Immature natural killer cell (primary cell): ENCODE measurements at regions not wholly inside any gene's neighbourhood (a gene's known extent, or its start where the extent isn't known, plus 50 kb on each side); places are given as distances from the start of the nearest gene placed in this dataset.

Experiments used
- DNase-seq, 3 donors: peaks; one replicate each; pipeline ENCODE4 v3.0.0; 2022; ENCODE audit warnings: mixed read lengths in 1 of 3
- H3K27ac Mint-ChIP-seq, 6 donors: one replicate each; pipeline ENCODE4 v1.8.0; 2020; ENCODE audit warnings: mixed read lengths in 6 of 6, mild to moderate bottlenecking in 5 of 6, inconsistent platforms in 4 of 6, moderate library complexity in 3 of 6
- H3K27me3 Mint-ChIP-seq, 3 donors: one replicate each; pipeline ENCODE4 v1.8.0; 2020 to 2021; ENCODE audit warnings: low read depth in 3 of 3, mild to moderate bottlenecking in 3 of 3, mixed read lengths in 3 of 3, moderate library complexity in 3 of 3, inconsistent platforms in 1 of 3
- H3K36me3 Mint-ChIP-seq, 3 donors: one replicate each; pipeline ENCODE4 v1.8.0; 2020; ENCODE audit warnings: mixed read lengths in 3 of 3, inconsistent platforms in 2 of 3, mild to moderate bottlenecking in 2 of 3
- H3K4me1 Mint-ChIP-seq, 2 donors: one replicate each; pipeline ENCODE4 v1.8.0; 2020; ENCODE audit warnings: inconsistent platforms in 2 of 2, mild to moderate bottlenecking in 2 of 2, mixed read lengths in 2 of 2, moderate library complexity in 1 of 2
- H3K4me3 Mint-ChIP-seq, 5 donors: one replicate each; pipeline ENCODE4 v1.8.0; 2020; ENCODE audit warnings: mild to moderate bottlenecking in 5 of 5, mixed read lengths in 5 of 5, inconsistent platforms in 3 of 5, moderate library complexity in 3 of 5
- H3K9me3 Mint-ChIP-seq, 6 donors: one replicate each; pipeline ENCODE4 v1.8.0; 2020; ENCODE audit warnings: mild to moderate bottlenecking in 6 of 6, mixed read lengths in 6 of 6, inconsistent platforms in 4 of 6, moderate library complexity in 3 of 6

DNA sequence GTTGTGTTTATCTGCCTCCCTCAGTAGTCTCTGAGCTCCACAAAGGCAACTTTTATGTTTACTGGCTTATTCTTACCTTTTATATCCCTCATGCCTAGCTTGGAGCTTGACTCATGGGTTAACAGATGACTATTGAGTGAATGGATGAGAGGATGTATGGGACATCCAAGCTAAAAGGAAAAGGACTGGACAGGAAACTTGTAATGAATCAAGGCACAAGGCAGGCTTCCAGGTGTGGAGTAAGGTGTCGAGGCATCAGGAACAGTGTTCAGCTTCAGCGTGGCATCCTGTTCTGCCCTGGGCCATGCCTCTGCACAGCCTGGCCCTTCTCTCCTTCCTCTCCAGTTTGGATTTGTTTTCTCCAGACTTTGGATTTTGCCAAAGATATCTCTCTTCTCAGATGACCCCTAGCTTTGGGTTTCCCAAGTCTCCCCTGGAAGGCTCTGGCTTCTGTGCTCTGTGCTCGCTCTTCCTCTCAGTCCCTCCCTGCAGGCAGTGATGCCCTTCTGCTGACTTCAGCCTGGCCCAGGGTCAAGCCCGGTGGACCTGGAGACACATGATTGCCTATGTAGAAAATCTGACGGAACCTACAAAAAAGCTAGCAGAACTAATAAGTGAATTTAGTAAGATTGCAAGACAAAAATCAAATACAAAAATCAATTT is 367.3 kb downstream of the CXCL12 start:
- Mint-ChIP-seq H3K27ac (no peak overlapping the region), H3K4me3 (no peak overlapping the region), H3K27me3 (peaks cover 3 to 10% (median 4%) of the 10 kb centered on the region in 3 donors), H3K36me3 (no peaks in the 10 kb centered on the region), H3K9me3 (no peaks in the 10 kb centered on the region), H3K4me1 (no peaks in the 10 kb centered on the region)
- no peak for DNase-seq

DNA sequence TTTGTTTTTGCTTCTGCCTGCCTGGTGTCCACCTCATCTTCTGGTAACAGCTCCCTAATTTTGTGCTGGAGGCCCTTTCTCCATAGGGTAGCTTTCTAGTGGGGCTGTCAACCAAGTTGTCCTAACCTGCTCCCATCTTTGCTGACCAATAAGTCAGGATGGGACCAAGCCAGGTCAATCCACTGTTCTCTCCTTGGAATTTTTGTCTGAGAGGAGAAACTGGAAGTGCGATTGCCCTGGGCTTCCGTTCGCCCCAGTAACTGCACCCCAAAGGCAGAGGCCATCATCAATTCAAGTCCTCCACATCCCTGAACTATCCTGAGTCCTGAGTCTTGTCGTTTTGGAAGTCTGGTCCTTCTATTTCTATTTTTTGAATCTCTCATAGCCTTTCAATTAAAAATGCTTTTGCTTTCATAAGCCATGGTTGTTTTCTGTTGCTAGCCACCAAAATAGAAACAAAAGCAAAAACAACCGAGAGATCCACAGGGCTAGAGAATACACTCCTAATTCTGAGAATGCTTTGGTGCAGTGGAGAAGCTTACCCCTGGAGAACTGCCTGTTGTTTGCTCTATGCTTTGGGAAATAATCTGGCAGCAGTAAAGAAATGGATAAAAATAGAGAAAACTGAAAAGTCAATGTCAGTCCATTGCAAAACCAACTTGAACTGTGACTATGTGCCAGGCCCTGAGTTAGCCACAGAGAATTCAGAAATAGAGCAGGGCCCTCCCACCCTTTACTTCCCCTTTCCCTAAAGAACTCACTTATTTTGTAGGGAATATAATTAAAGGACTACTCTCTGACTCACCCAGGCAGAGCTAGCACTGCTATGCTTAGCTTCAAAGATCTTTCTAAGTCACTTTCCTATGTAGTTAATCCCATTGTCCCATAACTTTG is 368.1 kb downstream of the CXCL12 start:
- Mint-ChIP-seq H3K4me1 (no peaks in the 10 kb centered on the region), H3K9me3 (no peaks in the 10 kb centered on the region), H3K27me3 (peaks cover 2 to 9% (median 3%) of the 10 kb centered on the region in 3 donors), H3K27ac (no peak overlapping the region), H3K36me3 (no peaks in the 10 kb centered on the region), H3K4me3 (no peak overlapping the region)
- DNase-seq, result no peak

DNA sequence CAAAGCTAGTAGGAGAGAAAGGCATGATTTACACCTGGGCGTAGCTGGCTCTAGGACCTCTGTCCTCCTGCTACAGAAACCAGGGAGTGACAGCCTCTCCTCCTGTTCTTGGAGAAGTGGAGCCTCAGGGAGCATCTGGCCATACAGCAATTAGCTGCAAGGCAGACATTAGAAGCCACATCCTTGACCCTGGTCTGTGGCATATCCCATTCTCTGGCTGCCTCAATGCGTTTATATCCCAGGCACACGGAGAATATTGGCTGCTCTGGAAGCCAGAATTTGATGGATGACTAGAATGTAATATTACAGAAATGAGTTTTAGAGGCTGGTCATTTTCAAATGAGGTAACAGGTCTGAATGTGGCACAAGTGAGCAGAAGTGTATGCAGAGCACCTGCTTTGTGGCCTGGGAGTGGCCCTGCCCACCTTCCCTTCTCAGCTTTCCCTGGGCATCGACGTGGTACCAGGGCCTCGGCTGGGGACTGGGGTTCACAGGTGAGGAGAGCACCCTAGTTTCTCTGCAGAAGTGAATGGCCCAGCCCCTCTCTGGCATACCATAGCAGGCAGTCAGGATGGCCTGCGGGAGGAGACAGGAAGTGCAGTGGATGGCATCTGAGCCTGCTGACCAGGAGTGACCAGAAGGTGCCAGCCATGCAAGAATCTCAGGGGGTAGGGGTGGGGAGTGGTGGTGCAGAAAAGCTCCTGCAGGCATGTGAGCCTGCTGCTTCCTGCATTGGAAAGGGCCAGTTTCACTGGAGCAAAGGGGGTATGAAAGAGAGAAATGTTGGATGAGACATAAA is 367.2 kb upstream of the ZNF32 start:
- Mint-ChIP-seq H3K27me3 (peaks cover 2 to 6% (median 3%) of the 10 kb centered on the region in 3 donors), H3K4me1 (no peaks in the 10 kb centered on the region), H3K36me3 (no peaks in the 10 kb centered on the region), H3K27ac (no peak overlapping the region), H3K9me3 (no peaks in the 10 kb centered on the region), H3K4me3 (no peak overlapping the region)
- no peak for DNase-seq

DNA sequence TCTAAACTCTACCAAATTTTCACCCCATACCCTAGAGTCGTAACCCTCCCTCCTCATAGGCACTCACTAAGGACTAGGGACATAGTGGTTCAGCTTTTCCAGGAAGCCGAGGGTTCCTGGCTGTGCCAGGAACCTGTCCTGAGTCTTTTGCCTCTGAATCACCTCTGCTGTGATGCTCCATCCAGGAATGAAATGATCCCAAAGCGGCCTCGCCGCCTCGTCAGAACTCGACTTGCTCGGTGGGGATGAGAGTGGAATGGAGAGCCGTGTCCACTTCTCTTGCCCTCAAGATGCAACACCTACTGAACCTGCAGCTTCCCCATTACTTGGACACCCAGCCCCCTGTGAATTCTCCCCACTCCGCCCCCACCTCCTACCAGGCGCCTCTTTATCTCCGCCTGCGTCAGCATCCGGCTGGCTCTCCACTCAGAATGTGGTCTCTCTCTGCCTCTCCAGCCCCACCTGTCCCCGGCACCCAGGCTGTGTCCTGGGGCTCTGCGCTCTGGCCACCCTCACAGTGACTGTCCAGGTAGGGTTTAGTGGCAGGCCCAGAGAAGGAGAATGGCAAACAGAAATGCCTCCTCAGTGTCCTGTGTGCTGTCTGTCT is 366.1 kb upstream of the ZNF32 start:
- DNase-seq, result no peak
- Mint-ChIP-seq H3K9me3 (no peaks in the 10 kb centered on the region), H3K27ac (no peak overlapping the region), H3K4me3 (no peak overlapping the region), H3K4me1 (no peaks in the 10 kb centered on the region), H3K36me3 (no peaks in the 10 kb centered on the region), H3K27me3 (peaks cover 2 to 6% (median 2%) of the 10 kb centered on the region in 3 donors)

DNA sequence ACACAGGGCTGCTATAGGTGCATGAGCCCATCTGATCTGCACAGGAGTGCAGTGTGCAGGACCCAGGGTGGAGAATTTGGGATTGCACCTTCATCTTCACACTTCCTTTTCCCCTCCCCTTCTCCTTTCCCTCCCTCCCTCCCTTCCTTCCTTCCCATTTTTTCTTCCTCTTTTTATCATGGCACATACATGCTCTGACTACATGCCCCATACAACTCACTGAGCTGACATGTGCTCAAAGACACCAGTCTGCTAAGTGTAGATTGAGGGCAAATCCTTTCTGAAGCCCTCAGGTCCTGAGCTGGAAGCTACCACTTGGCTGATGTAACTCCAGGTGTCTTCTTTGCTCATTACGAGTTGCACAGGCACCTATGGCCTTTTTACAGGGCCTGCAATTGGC is 365.3 kb upstream of the ZNF32 start:
- DNase-seq, result no peak
- no peaks in the 10 kb centered on the region for H3K4me1 Mint-ChIP-seq
- no peaks in the 10 kb centered on the region for H3K36me3 Mint-ChIP-seq
- no peak overlapping the region for H3K4me3 Mint-ChIP-seq
- peaks cover 2 to 11% (median 2%) of the 10 kb centered on the region in 3 donors for H3K27me3 Mint-ChIP-seq
- no peaks in the 10 kb centered on the region for H3K9me3 Mint-ChIP-seq
- no peak overlapping the region for H3K27ac Mint-ChIP-seq

GRCh38 chr10:44012921-44013320 is 364.2 kb upstream of the ZNF32 start:
- Mint-ChIP-seq H3K4me1 (no peaks in the 10 kb centered on the region), H3K4me3 (no peak overlapping the region), H3K36me3 (no peaks in the 10 kb centered on the region), H3K9me3 (no peaks in the 10 kb centered on the region), H3K27me3 (peaks cover 2 to 14% (median 4%) of the 10 kb centered on the region in 3 donors), H3K27ac (no peak overlapping the region)
- DNase-seq, result no peak

- Mint-ChIP-seq H3K4me3 (no peak overlapping the region), H3K4me1 (no peaks in the 10 kb centered on the region), H3K36me3 (no peaks in the 10 kb centered on the region), H3K27ac (no peak overlapping the region), H3K9me3 (no peaks in the 10 kb centered on the region), H3K27me3 (peaks cover 2 to 12% (median 8%) of the 10 kb centered on the region in 3 donors)
- DNase-seq, result no peak
Measured at GRCh38 chr10:44011603-44011981, 362.9 kb upstream of the ZNF32 start.

- Mint-ChIP-seq H3K36me3 (no peaks in the 10 kb centered on the region), H3K4me1 (no peaks in the 10 kb centered on the region), H3K4me3 (no peak overlapping the region), H3K27ac (no peak overlapping the region), H3K27me3 (peaks cover 4 to 12% (median 8%) of the 10 kb centered on the region in 3 donors), H3K9me3 (no peaks in the 10 kb centered on the region)
- no peak for DNase-seq
Measured at GRCh38 chr10:44010873-44011602, 362.4 kb upstream of the ZNF32 start.

- H3K9me3 Mint-ChIP-seq, result no peaks in the 10 kb centered on the region
- DNase-seq, result no peak
- H3K36me3 Mint-ChIP-seq, result no peaks in the 10 kb centered on the region
- no peak overlapping the region for H3K4me3 Mint-ChIP-seq
- H3K27me3 Mint-ChIP-seq, result peaks cover 4 to 12% (median 8%) of the 10 kb centered on the region in 3 donors
- no peak overlapping the region for H3K27ac Mint-ChIP-seq
- no peaks in the 10 kb centered on the region for H3K4me1 Mint-ChIP-seq
Measured at GRCh38 chr10:44009891-44010632, 361.4 kb upstream of the ZNF32 start.

DNA sequence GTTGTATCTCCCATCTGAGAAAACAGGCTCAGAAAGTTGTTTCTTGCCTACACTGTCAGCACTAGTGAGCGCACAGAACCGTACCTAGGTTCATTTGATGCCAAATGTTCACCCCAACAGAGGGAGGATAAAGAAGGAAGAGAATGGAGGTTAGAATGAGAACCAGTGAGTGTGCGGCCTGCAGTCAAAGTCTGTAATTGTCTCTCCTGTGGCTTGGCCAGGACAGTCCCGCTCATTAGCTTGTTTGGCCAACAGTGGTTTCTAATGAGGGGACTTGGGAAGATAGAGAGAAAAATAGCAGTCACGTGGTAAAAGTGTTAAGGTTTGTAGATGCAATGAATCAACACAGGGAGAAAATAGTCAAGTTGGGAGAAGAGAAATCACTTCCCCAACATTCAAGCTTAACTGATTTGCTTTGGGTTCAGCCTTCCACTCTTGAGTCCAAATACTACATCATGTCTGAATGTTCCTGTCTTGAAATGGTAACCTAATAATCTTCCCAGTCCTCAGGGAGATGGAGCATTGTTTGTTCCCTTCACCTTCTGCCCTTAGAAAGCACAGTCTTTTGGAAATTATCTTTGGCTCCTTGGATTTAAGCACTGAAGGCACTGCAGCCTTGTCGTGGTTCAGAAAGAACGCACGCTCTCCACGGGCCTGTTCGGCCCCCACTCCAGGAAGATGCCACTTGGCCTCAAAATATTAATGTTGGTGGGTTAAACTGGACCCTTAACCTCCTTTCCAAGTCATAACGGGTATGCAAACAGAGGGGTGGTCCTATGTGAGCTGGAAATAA is 360.4 kb upstream of the ZNF32 start:
- DNase-seq, result no peak
- Mint-ChIP-seq H3K27me3 (peaks cover 5 to 8% (median 8%) of the 10 kb centered on the region in 3 donors), H3K4me1 (no peaks in the 10 kb centered on the region), H3K27ac (no peak overlapping the region), H3K36me3 (no peaks in the 10 kb centered on the region), H3K4me3 (no peak overlapping the region), H3K9me3 (no peaks in the 10 kb centered on the region)

GRCh38 chr10:44008270-44008916 is 359.7 kb upstream of the ZNF32 start:
- no peak overlapping the region for H3K4me3 Mint-ChIP-seq
- no peak for DNase-seq
- no peaks in the 10 kb centered on the region for H3K36me3 Mint-ChIP-seq
- no peaks in the 10 kb centered on the region for H3K9me3 Mint-ChIP-seq
- peaks cover 5 to 11% (median 8%) of the 10 kb centered on the region in 3 donors for H3K27me3 Mint-ChIP-seq
- H3K4me1 Mint-ChIP-seq, result no peaks in the 10 kb centered on the region
- H3K27ac Mint-ChIP-seq, result no peak overlapping the region

GRCh38 chr10:44006771-44007170 is 358.1 kb upstream of the ZNF32 start:
- H3K4me1 Mint-ChIP-seq, result no peaks in the 10 kb centered on the region
- no peak overlapping the region for H3K4me3 Mint-ChIP-seq
- DNase-seq, result no peak
- no peaks in the 10 kb centered on the region for H3K9me3 Mint-ChIP-seq
- no peak overlapping the region for H3K27ac Mint-ChIP-seq
- H3K27me3 Mint-ChIP-seq, result peaks cover 5 to 12% (median 8%) of the 10 kb centered on the region in 3 donors
- no peaks in the 10 kb centered on the region for H3K36me3 Mint-ChIP-seq
